ENCODE measurements at regions not wholly inside any gene's neighbourhood (a gene's known extent, or its start where the extent isn't known, plus 50 kb on each side); places are given as distances from the start of the nearest gene placed in this dataset.

DNA sequence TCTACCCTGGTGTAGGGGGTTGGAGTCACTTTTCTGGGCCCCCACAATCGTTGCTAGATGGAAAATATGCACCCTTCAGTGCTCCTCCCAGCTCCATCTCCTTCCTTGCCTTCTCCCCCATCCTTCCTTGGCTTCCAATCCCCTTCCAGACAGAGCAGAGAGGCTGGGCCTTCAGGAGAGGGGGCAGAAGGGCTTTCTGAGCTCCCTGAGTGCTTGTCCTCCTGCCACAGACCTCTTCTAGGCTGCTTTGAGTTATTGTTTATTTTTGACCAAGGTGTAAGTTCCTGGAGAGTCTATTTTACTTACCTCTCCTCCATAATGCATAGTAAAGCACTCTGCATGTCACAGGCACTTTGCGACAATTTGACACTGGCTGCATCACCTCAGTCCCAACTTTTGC is 96.4 kb upstream of the CNKSR3 start:
- H3F3A ChIP-seq (ENCODE audit: control insufficient read depth, insufficient read depth): no peaks in the 10 kb centered on the region
- H3K79me2 ChIP-seq (ENCODE audit: control insufficient read depth, low read length): no peaks in the 10 kb centered on the region
- H3K36me3 ChIP-seq (ENCODE audit: control insufficient read depth, low read length): no peaks in the 10 kb centered on the region
- H3K9me2 ChIP-seq (replicated peaks; ENCODE audit: control insufficient read depth, low read length): no peaks in the 10 kb centered on the region
- no peaks in the 10 kb centered on the region for H3K9me3 ChIP-seq (ENCODE audit: control insufficient read depth, insufficient read depth, low read length)
- H3K4me2 ChIP-seq (ENCODE audit: low read length): no peak overlapping the region
- H3K4me1 ChIP-seq (ENCODE audit: control insufficient read depth, low read length): no peaks in the 10 kb centered on the region
- no peaks in the 10 kb centered on the region for H4K20me1 ChIP-seq (ENCODE audit: control insufficient read depth, insufficient read depth, low read depth, low read length)
- H3K4me3 ChIP-seq (ENCODE audit: low read length): no peak overlapping the region
- H3K27me3 ChIP-seq (ENCODE audit: control insufficient read depth, low read length): peaks cover 7% of the 10 kb centered on the region; the same call in 1 of the 2 replicates
- TF ChIP-seq, protein P1, sequence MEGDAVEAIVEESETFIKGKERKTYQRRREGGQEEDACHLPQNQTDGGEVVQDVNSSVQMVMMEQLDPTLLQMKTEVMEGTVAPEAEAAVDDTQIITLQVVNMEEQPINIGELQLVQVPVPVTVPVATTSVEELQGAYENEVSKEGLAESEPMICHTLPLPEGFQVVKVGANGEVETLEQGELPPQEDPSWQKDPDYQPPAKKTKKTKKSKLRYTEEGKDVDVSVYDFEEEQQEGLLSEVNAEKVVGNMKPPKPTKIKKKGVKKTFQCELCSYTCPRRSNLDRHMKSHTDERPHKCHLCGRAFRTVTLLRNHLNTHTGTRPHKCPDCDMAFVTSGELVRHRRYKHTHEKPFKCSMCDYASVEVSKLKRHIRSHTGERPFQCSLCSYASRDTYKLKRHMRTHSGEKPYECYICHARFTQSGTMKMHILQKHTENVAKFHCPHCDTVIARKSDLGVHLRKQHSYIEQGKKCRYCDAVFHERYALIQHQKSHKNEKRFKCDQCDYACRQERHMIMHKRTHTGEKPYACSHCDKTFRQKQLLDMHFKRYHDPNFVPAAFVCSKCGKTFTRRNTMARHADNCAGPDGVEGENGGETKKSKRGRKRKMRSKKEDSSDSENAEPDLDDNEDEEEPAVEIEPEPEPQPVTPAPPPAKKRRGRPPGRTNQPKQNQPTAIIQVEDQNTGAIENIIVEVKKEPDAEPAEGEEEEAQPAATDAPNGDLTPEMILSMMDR (IDR thresholded peaks at IDR 0.05; ENCODE audit: low read depth, low read length, poor library complexity, severe bottlenecking): no peak
- TF ChIP-seq EZH2phosphoT487 (IDR thresholded peaks at IDR 0.05; ENCODE audit: borderline replicate concordance, low read length): no peak
- H3K27ac ChIP-seq (ENCODE audit: low read depth, low read length): no peak overlapping the region

DNA sequence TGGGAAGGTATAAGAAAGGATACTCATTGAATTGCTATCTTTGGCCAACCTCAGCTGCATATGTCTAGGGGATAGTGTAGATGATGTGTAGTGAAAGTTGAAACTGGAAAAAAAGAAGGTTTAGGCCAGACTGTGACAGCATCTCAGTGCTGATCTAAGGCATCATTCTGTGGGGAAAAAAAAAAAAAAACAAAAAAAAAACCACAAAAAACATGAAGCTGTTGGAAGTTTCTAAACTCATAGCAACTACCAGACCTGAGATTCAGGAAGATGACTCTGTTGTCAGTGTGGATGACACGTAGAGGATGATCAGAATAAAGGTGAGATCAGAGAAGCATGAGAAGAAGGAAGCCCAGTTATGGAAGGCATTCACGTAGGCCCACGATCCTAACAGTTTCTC is 100.8 kb upstream of the CNKSR3 start:
- H3K9me2 ChIP-seq (replicated peaks; ENCODE audit: control insufficient read depth, low read length): no peaks in the 10 kb centered on the region
- no peaks in the 10 kb centered on the region for H3K4me1 ChIP-seq (ENCODE audit: control insufficient read depth, low read length)
- no peaks in the 10 kb centered on the region for H3K36me3 ChIP-seq (ENCODE audit: control insufficient read depth, low read length)
- H3K27ac ChIP-seq (ENCODE audit: low read depth, low read length): no peak overlapping the region
- no peaks in the 10 kb centered on the region for H3K9me3 ChIP-seq (ENCODE audit: control insufficient read depth, insufficient read depth, low read length)
- TF ChIP-seq, protein P1 (IDR thresholded peaks at IDR 0.05; ENCODE audit: low read depth, low read length, poor library complexity, severe bottlenecking): no peak
- TF ChIP-seq EZH2phosphoT487 (IDR thresholded peaks at IDR 0.05; ENCODE audit: borderline replicate concordance, low read length): no peak
- H3K79me2 ChIP-seq (ENCODE audit: control insufficient read depth, low read length): no peaks in the 10 kb centered on the region
- H3F3A ChIP-seq (ENCODE audit: control insufficient read depth, insufficient read depth): no peaks in the 10 kb centered on the region
- H4K20me1 ChIP-seq (ENCODE audit: control insufficient read depth, insufficient read depth, low read depth, low read length): no peaks in the 10 kb centered on the region
- H3K4me2 ChIP-seq (ENCODE audit: low read length): no peak overlapping the region
- H3K4me3 ChIP-seq (ENCODE audit: low read length): no peak overlapping the region
- no peaks in the 10 kb centered on the region for H3K27me3 ChIP-seq (ENCODE audit: control insufficient read depth, low read length)

DNA sequence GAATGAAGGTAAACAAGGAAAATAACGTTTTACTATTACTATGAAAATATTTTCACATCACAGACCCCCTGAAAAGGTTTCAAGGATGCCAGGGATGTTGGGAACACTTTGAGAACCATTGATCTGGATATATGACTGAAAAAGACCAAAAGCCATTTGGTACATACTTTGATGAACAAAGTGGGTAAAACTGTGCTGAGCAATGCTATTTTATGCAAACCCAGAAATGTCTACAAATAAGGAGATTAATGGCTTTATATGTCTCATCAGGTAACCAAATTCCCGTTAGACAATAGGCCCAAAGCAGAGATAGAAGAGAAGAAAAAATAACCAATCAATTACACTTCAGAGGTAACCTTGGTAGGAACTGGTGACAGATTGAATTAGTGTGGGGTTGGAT is 101.4 kb upstream of the CNKSR3 start:
- no peaks in the 10 kb centered on the region for H3K36me3 ChIP-seq (ENCODE audit: control insufficient read depth, low read length)
- no peaks in the 10 kb centered on the region for H3K79me2 ChIP-seq (ENCODE audit: control insufficient read depth, low read length)
- no peak overlapping the region for H3K27ac ChIP-seq (ENCODE audit: low read depth, low read length)
- H3K9me3 ChIP-seq (ENCODE audit: control insufficient read depth, insufficient read depth, low read length): no peaks in the 10 kb centered on the region
- H4K20me1 ChIP-seq (ENCODE audit: control insufficient read depth, insufficient read depth, low read depth, low read length): no peaks in the 10 kb centered on the region
- H3K9me2 ChIP-seq (replicated peaks; ENCODE audit: control insufficient read depth, low read length): no peaks in the 10 kb centered on the region
- H3K4me3 ChIP-seq (ENCODE audit: low read length): no peak overlapping the region
- H3K27me3 ChIP-seq (ENCODE audit: control insufficient read depth, low read length): no peaks in the 10 kb centered on the region
- H3K4me1 ChIP-seq (ENCODE audit: control insufficient read depth, low read length): no peaks in the 10 kb centered on the region
- no peaks in the 10 kb centered on the region for H3F3A ChIP-seq (ENCODE audit: control insufficient read depth, insufficient read depth)
- H3K4me2 ChIP-seq (ENCODE audit: low read length): no peak overlapping the region
- TF ChIP-seq EZH2phosphoT487 (IDR thresholded peaks at IDR 0.05; ENCODE audit: borderline replicate concordance, low read length): no peak
- TF ChIP-seq, protein P1 (IDR thresholded peaks at IDR 0.05; ENCODE audit: low read depth, low read length, poor library complexity, severe bottlenecking): no peak
